NCI-H2196 (cell line): ENCODE measurements at regions not wholly inside any gene's neighbourhood (a gene's known extent, or its start where the extent isn't known, plus 50 kb on each side); places are given as distances from the start of the nearest gene placed in this dataset.
"Not testable (repeated sequence)": the region's sequence is repeated elsewhere in the genome, so short reads cannot be mapped to it uniquely, and the experiment has no call there.

ENCODE experiments used
- DNase-seq: peaks from one replicate; lab custom pipeline; 2025; ENCODE audit not compliant: unreplicated experiment; lab: John Stamatoyannopoulos, UW

DNA sequence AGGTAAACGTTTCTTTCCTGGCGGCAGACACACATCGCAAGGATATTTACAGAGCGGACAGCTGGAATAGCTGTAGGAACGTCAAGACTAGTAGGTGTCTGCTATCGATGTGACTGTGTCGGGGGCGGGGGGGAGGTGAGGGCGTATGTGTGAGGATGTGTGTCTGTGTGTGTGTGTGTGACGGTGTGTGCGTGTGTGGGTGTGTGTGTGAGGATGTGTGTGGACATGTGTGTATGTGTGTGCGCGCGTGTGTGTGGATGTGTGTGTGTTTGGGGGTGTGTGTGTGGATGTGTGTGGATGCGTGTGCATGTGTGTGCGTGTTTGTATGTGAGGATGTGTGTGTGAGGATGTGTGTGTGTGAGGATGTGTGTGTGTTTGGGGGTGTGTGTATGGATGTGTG lies 55.4 kb downstream of the PNMA6F start:
- DNase-seq: not testable (repeated sequence)

DNA sequence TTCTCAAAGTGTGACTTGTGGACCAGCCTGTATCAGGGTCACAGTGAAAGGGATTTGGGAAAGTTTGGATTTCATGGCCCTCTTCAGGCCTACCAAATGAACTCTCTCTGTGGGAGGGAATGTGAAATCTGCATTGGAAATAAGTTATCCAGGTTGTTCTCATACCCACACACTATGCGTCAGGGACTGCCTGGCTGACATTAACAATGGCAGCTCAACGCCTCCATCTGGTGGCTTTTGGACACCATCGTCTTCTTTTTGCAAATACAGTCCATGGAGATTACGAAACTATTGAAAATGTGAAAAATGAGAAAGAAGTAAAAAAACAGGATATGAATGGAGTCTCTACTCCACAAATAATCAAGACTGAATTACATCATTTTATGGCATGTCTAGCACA lies 61.1 kb downstream of the PNMA6F start:
- not testable (repeated sequence) for DNase-seq

DNA sequence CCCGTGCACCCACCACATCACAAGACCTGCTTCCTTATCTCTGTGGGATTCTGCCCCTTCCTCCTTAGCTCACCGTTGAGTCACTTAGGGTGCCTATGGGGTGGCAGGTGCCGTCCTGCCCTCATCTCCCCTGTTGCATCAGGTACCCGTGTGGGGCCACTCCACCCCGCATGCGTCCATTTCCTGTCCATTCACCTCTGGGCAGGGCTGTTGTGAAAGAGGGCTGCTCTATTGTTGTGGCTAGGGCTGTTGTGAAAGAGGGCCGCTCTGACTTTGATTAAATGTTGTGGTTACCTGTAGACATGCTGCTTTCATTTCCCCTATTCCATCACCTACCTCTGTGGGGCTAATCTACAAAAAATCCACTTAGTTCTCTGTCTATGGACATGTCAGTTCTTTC lies 68.3 kb downstream of the PNMA6F start:
- DNase-seq: not testable (repeated sequence)

DNA sequence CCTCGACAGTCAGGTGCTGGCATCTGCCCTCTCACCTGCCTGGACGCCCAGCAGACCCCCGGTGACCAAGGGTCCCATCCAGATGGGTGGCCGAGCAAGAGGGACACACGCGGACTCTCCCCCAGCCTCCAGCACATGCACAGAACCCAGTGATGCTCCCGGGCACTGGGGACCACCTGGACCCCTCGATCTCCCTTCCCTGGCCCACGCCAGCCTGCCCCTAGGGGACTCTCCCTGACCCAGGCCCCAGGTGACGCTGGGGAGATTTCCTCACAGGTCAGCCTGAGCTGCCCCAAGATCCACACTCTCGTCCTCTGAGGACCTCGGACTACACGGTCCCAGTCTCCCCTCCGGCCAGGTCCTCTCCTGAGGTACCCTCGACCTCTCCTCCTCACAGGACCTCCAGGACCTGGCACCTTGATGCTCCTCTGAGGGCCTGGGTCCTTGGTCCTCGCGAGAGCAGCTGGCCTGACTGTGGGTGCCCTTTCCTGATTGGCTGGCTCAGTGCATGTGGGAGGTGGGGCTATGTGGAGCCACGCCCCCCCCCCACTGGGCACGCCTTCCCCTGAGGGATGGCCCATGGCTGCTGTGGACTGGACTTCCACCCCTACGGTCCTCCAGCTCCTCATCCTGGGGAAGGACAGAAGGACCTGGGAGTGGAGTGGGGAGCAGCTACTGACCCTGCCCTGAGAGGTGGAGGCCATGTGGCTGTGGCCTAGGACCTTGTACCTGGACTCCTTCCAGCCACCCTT lies 69.0 kb downstream of the PNMA6F start:
- DNase-seq: not testable (repeated sequence)

DNA sequence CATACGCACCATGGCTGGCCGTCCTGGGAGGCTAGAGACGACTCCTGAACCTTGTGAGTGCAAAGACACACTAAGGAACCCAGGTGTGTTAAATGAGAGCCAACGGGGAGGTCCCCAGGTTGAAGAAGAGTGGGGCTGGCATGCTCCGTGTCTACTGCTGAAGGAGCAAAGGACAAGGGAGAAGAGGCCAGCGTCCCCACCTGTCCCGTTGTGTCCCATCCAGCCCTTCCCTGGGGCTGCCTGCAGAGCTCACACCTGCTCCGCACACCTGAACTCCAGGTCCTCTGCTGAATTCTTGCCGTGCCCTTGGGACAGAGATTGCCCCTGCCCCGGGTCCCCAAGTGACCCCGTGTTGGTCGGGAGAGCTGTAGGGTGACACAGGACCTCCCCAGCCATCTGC lies 69.6 kb downstream of the PNMA6F start:
- DNase-seq: not testable (repeated sequence)

DNA sequence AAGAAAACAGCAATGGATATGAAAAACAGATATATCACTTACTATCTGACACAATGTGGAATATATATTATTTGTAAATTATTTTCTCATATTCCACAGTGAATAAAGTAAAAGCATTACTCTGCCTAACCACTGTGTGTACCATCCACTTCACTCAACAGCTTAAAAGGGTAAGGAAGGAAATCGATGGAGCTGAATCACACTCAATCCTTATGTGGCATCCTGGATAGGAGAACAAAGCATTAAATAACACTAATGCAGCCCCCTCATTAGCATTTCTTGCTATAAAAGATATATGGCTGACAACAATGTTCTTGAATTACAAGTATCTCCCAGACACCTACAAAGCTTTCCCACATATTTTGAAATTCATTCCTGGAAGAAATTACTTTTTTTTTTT lies 70.8 kb downstream of the PNMA6F start:
- not testable (repeated sequence) for DNase-seq

DNA sequence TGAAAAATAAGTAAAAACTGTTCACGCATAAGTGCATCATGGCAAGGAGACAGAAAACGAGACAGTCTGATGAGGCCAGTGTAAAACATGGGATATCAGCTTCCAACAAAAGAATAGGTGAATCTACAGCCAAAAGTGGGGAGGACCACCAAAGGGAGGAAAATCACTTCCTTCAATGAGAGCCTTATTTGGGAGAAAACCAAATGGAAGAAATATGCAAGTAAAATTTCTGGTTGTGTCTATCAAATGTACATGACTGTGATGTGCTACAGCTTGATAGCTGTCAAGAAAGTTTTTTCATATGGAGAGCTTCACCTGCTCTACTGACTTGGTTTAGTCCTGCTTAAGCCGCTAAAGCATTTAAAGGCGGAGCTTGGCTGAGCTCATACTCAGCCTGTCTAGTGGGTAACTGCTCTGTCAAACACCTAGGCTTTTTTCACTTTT lies 66.2 kb downstream of the MAGEA1 start:
- DNase-seq: peak; percentile 56

DNA sequence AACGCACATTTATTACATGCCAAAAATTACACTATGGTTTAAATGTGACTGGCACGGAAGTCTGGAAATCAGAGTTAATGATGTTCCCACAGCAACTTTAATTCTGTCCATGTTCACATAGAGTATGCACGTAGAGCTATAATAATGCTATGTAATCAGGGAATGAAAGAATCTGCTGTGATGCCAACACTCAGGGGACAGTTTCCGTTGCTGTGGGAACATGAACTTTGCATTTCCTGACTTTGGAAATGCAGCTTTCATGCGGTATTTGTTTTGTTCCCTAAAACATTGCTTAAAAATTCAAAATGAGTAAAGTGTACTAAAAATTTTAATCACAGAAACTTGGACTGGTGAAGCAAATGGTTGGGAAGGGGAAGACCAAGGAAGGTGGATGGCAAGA lies 65.7 kb downstream of the MAGEA1 start:
- no peak for DNase-seq

DNA sequence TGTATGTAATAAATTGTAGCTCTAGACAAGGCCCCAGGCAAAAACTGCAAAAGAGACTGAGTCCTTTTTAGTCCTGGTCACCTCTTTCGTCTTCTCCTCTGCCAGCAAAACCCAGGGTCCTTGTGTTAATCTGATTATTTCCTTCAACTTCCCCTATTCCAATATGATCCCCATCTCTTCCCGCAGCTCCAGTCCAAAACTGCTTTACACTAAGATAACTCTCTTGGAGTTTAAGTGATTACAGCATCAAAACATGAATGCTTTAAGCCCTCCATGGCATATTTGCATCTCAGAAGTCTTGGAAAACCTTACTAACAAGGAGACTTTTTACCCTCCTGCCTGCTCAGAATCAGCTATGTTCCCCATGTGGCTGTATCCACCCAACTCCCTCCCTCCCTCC lies 59.3 kb downstream of the MAGEA1 start:
- DNase-seq: no peak
